HEK293 (cell line): ENCODE measurements at regions not wholly inside any gene's neighbourhood (a gene's known extent, or its start where the extent isn't known, plus 50 kb on each side); places are given as distances from the start of the nearest gene placed in this dataset.

Experiments used
- CTCF ChIA-PET: fragments of 350-600 bp; formaldehyde crosslinking; extraction: SDS; loops from one replicate; lab custom pipeline; 2021; ENCODE audit warnings: antibody characterized with exemption; lab: Yijun Ruan, JAX
- POLR2A ChIA-PET: fragments of 300-600 bp; formaldehyde crosslinking; extraction: SDS; loops from one replicate; lab custom pipeline; 2020; ENCODE audit warnings: antibody characterized with exemption, inconsistent platforms; lab: Yijun Ruan, JAX
- H3K27ac ChIP-seq: fragments of 200-500 bp; sonication (Bioruptor generic); 2 replicates; pipeline ENCODE4 v1.5.1; 2014; ENCODE audit warnings: low read depth, low read length, control low read depth, inconsistent platforms; ENCODE audit errors: extremely low read depth
- H3K36me3 ChIP-seq, 2 experiments: fragments of 200-500 bp in 1 of 2; sonication (Bioruptor generic) in 1 of 2; 1 replicate in 1 of 2; 2 replicates in 1 of 2; pipeline ENCODE4 v1.5.1; 2014 to 2017; ENCODE audit warnings: inconsistent platforms in 2 of 2, low read length in 2 of 2; ENCODE audit not compliant: control insufficient read depth in 2 of 2, insufficient read depth in 1 of 2
- H3K4me1 ChIP-seq: fragments of 200-500 bp; sonication (Bioruptor generic); 2 replicates; pipeline ENCODE4 v1.5.1; 2014; ENCODE audit warnings: mild to moderate bottlenecking, low read length, inconsistent platforms; ENCODE audit not compliant: control insufficient read depth, insufficient read depth
- H3K4me3 ChIP-seq: 2 replicates; pipeline ENCODE4 v1.5.1; 2011; ENCODE audit warnings: low read depth, mild to moderate bottlenecking, control low read depth, low read length, moderate library complexity
- H3K9me3 ChIP-seq: fragments of 200-500 bp; sonication (Bioruptor generic); 2 replicates; pipeline ENCODE4 v1.5.1; 2014; ENCODE audit warnings: low read depth, low read length, inconsistent platforms; ENCODE audit not compliant: control insufficient read depth, insufficient read depth
- EGR2 ChIP-seq: fragments of 450-650 bp; formaldehyde crosslinking; IDR thresholded peaks from 2 replicates; pipeline ENCODE4 v1.5.1; 2016; ENCODE audit warnings: low read depth, missing biosample characterization, missing genetic modification characterization
- HOXD13 ChIP-seq: sonication (generic); formaldehyde crosslinking; IDR thresholded peaks from 2 replicates; pipeline ENCODE4 v1.8.0; 2022; ENCODE audit warnings: missing genetic modification reagents, borderline replicate concordance
- SP3 ChIP-seq: fragments of 450-650 bp; formaldehyde crosslinking; IDR thresholded peaks from 2 replicates; pipeline ENCODE4 v1.5.1; 2016; ENCODE audit warnings: missing biosample characterization, missing genetic modification characterization
- ZBTB44 ChIP-seq: fragments of 450-650 bp; IDR thresholded peaks from 2 replicates; pipeline ENCODE4 v1.5.1; 2018; ENCODE audit warnings: missing biosample characterization, mild to moderate bottlenecking, missing genetic modification characterization
- ZBTB49 ChIP-seq: fragments of 450-650 bp; formaldehyde crosslinking; IDR thresholded peaks from 2 replicates; pipeline ENCODE4 v1.5.1; 2016; ENCODE audit warnings: missing biosample characterization, missing genetic modification characterization, low read depth
- ZBTB8A ChIP-seq: fragments of 450-650 bp; formaldehyde crosslinking; IDR thresholded peaks from 2 replicates; pipeline ENCODE4 v1.5.1; 2016; ENCODE audit warnings: missing biosample characterization, missing genetic modification characterization
- ZNF18 ChIP-seq: fragments of 450-650 bp; formaldehyde crosslinking; IDR thresholded peaks from 2 replicates; pipeline ENCODE4 v1.5.1; 2016; ENCODE audit warnings: missing biosample characterization, missing genetic modification characterization
- ZNF214 ChIP-seq: fragments of 450-650 bp; formaldehyde crosslinking; IDR thresholded peaks from 2 replicates; pipeline ENCODE4 v1.5.1; 2017; ENCODE audit warnings: missing biosample characterization, mild to moderate bottlenecking, missing genetic modification characterization, borderline replicate concordance
- ZNF513 ChIP-seq: fragments of 450-650 bp; IDR thresholded peaks from 2 replicates; pipeline ENCODE4 v1.5.1; 2018; ENCODE audit warnings: missing biosample characterization, missing genetic modification characterization
- ZNF518A ChIP-seq: fragments of 450-650 bp; formaldehyde crosslinking; conservative IDR thresholded peaks from 2 replicates; pipeline ENCODE4 v1.5.1; 2016; ENCODE audit warnings: low read depth, missing biosample characterization, missing genetic modification characterization
- ZNF544 ChIP-seq: fragments of 450-650 bp; formaldehyde crosslinking; IDR thresholded peaks from 2 replicates; pipeline ENCODE4 v1.5.0; 2017; ENCODE audit warnings: missing biosample characterization, missing genetic modification characterization
- ZNF621 ChIP-seq: fragments of 450-650 bp; formaldehyde crosslinking; IDR thresholded peaks from 2 replicates; pipeline ENCODE4 v1.5.1; 2017; ENCODE audit warnings: missing biosample characterization, missing genetic modification characterization
- ZNF626 ChIP-seq: fragments of 450-650 bp; sonication (Bioruptor Pico); formaldehyde crosslinking; IDR thresholded peaks from 2 replicates; pipeline ENCODE4 v1.5.1; 2018; ENCODE audit warnings: missing biosample characterization, missing genetic modification characterization, inconsistent platforms
- ZNF670 ChIP-seq: fragments of 450-650 bp; formaldehyde crosslinking; IDR thresholded peaks from 2 replicates; pipeline ENCODE4 v1.5.1; 2016; ENCODE audit warnings: missing biosample characterization, missing genetic modification characterization, low read depth

GRCh38 chr1:181863736-181864135 is 197.8 kb downstream of the ZNF648 start (continued):
- no peak for TF ChIP-seq ZNF513 (tag by site-specific recombination)

- H3K9me3 ChIP-seq, result no peaks in the 10 kb centered on the region
- no peaks in the 10 kb centered on the region for H3K36me3 ChIP-seq
- H3K27ac ChIP-seq, result no peak overlapping the region
- no peaks in the 10 kb centered on the region for H3K4me1 ChIP-seq
- H3K4me3 ChIP-seq, result no peak overlapping the region
- ChIA-PET CTCF (interaction anchor here (0.6 to 0.7 kb wide), 2 partner anchors 278 to 308 kb away, joined by 3 read pairs; no protein-coding TSS in a partner anchor), POLR2A (no interaction called here)
- no peak for TF ChIP-seq EGR2 (tag by site-specific recombination)
- no peak for TF ChIP-seq SP3
- TF ChIP-seq HOXD13 (CRISPR knock-in tag), result no peak
- TF ChIP-seq ZNF544 (tag by site-specific recombination), result no peak
- no peak for TF ChIP-seq ZNF621 (tag by site-specific recombination)
- TF ChIP-seq ZNF214 (tag by site-specific recombination), result no peak
Measured at GRCh38 chr1:181863006-181863405, 198.5 kb downstream of the ZNF648 start.

GRCh38 chr1:181858135-181858534 is 203.4 kb downstream of the ZNF648 start:
- TF ChIP-seq ZBTB8A (no peak), ZBTB44 (tag by site-specific recombination) (no peak), ZNF626 (no peak), ZNF18 (tag by site-specific recombination) (no peak), ZNF670 (tag by site-specific recombination) (no peak), ZNF518A (tag by site-specific recombination) (no peak), ZBTB49 (tag by site-specific recombination) (no peak)
- ChIA-PET POLR2A (no interaction called here), CTCF (interaction anchor here (0.6 to 0.8 kb wide), 3 partner anchors 75 to 182 kb away, joined by 3 read pairs; no protein-coding TSS in a partner anchor)
- H3K9me3 ChIP-seq, result no peaks in the 10 kb centered on the region
- no peak overlapping the region for H3K4me3 ChIP-seq
- H3K4me1 ChIP-seq, result no peaks in the 10 kb centered on the region
- no peak overlapping the region for H3K27ac ChIP-seq
- H3K36me3 ChIP-seq, result no peaks in the 10 kb centered on the region
